ENCODE measurements at regions not wholly inside any gene's neighbourhood (a gene's known extent, or its start where the extent isn't known, plus 50 kb on each side); places are given as distances from the start of the nearest gene placed in this dataset.

DNA sequence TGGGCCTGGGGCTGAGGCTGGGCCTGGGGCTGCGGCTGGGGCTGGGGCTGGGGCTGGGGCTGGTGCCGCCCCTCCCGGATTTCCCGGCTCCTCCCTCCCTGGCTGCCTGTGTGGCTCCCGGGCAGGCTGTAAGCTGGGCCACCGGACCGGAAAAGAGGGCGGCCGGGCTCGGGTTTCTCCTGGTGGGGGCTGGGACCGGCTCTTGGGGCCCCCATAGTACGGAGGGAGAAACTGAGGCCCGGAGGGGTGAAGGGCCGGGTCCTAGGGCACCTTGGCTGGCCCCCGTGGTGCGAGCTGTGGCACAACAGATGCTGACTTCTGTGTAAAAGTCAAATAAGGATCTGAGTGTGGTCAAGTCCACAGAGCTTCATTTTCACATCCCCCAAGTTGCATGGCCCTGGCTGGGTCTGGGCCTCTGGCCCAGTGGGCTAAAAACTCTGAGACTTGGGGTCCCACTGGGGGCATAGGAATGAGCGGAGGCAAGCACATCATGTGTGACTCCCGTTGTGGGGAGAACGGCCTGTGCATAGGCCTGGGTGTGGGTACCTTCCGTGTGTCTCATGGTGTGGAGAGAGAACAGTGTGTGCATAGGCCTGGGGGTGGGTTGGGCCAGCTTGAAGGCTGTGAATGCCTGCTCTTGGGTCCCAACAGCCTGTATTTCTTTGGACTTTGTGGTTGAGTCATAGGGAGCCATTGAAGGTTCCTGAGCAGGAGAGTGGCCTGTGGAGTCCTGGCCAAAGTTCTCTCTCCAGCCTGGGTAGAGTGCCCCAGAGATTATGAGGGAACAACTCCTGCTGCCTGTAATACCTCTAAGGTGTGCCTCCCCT, 123.9 kb upstream of the CIBAR2 start:
- TF ChIP-seq CTCF (IDR thresholded peaks at IDR 0.05) = no peak
- no peak for TF ChIP-seq POLR2A (IDR thresholded peaks at IDR 0.05)
